HG02970 (cell line): ENCODE measurements at regions not wholly inside any gene's neighbourhood (a gene's known extent, or its start where the extent isn't known, plus 50 kb on each side); places are given as distances from the start of the nearest gene placed in this dataset.
"Not testable (repeated sequence)": the region's sequence is repeated elsewhere in the genome, so short reads cannot be mapped to it uniquely, and the experiment has no call there.

Experiments used
- ATAC-seq: cut with Tn5 transposase; IDR thresholded peaks from one replicate; pipeline ENCODE4 v1.9.1; 2021; ENCODE audit warnings: mild to moderate bottlenecking, moderate library complexity, moderate number of reproducible peaks; ENCODE audit not compliant: unreplicated experiment, low FRiP score

GRCh38 chr4:181825564-181825963, 417.6 kb upstream of the TENM3 start:
- no peak for ATAC-seq

GRCh38 chr4:181827246-181827645, 416.0 kb upstream of the TENM3 start:
- no peak for ATAC-seq

- no peak for ATAC-seq
Observed at GRCh38 chr4:181830404-181831035, 412.7 kb upstream of the TENM3 start.

- no peak for ATAC-seq
Observed at GRCh38 chr4:181834071-181834470, 409.1 kb upstream of the TENM3 start.

- no peak for ATAC-seq
Observed at GRCh38 chr4:181835348-181835747, 407.9 kb upstream of the TENM3 start.

GRCh38 chr4:181838253-181838652, 404.9 kb upstream of the TENM3 start:
- ATAC-seq, result no peak

GRCh38 chr4:181843797-181844196, 399.4 kb upstream of the TENM3 start:
- not testable (repeated sequence) for ATAC-seq

- no peak for ATAC-seq
Observed at GRCh38 chr4:181845617-181846016, 397.6 kb upstream of the TENM3 start.

GRCh38 chr4:181846934-181847333, 396.3 kb upstream of the TENM3 start:
- no peak for ATAC-seq

- ATAC-seq, result no peak
Observed at GRCh38 chr4:181848357-181848756, 394.8 kb upstream of the TENM3 start.

- no peak for ATAC-seq
Observed at GRCh38 chr4:181849472-181849871, 393.7 kb upstream of the TENM3 start.

- ATAC-seq, result no peak
Observed at GRCh38 chr4:181853881-181854511, 389.2 kb upstream of the TENM3 start.

GRCh38 chr4:181855307-181855706, 387.9 kb upstream of the TENM3 start:
- ATAC-seq, result no peak

GRCh38 chr4:181857471-181857870, 385.7 kb upstream of the TENM3 start:
- ATAC-seq, result not testable (repeated sequence)

GRCh38 chr4:181858741-181859140, 384.5 kb upstream of the TENM3 start:
- no peak for ATAC-seq

GRCh38 chr4:181859439-181859838, 383.8 kb upstream of the TENM3 start:
- ATAC-seq, result no peak

GRCh38 chr4:181860157-181860556, 383.0 kb upstream of the TENM3 start:
- ATAC-seq, result no peak

GRCh38 chr4:181860668-181861067, 382.5 kb upstream of the TENM3 start:
- ATAC-seq, result no peak

- ATAC-seq, result no peak
Observed at GRCh38 chr4:181863856-181864255, 379.3 kb upstream of the TENM3 start.

- no peak for ATAC-seq
Observed at GRCh38 chr4:181870326-181870725, 372.9 kb upstream of the TENM3 start.

- no peak for ATAC-seq
Observed at GRCh38 chr4:181874602-181875001, 368.6 kb upstream of the TENM3 start.

GRCh38 chr4:181877329-181877848, 365.8 kb upstream of the TENM3 start:
- ATAC-seq, result no peak
